PC-3 (cell line): ENCODE measurements at regions not wholly inside any gene's neighbourhood (a gene's known extent, or its start where the extent isn't known, plus 50 kb on each side); places are given as distances from the start of the nearest gene placed in this dataset.

Experiments
- ATAC-seq: fragments of 200-7000 bp; cut with Tn5 transposase; 2 replicates; pipeline ENCODE4 v1.9.1; 2020; ENCODE audit warnings: mild to moderate bottlenecking, moderate library complexity
- BruUV-seq: library from RNA; stranded (reverse); fragments of 400-500 nt; replicated peaks from 2 replicates; lab custom pipeline; 2021; lab: Mats Ljungman, UMichigan
- CTCF ChIA-PET: fragments of 300-600 bp; sonication (Branson Sonifier 250); formaldehyde crosslinking; loops from one replicate; lab custom pipeline; 2022; ENCODE audit warnings: antibody characterized with exemption; lab: Charles Lee
- POLR2A ChIA-PET: fragments of 300-600 bp; sonication (Branson Sonifier 250); formaldehyde crosslinking; loops from one replicate; lab custom pipeline; 2022; ENCODE audit warnings: antibody characterized with exemption; ENCODE audit not compliant: unreplicated experiment; lab: Charles Lee
- DNase-seq: peaks from one replicate; pipeline ENCODE4 v3.0.0-alpha.2; 2015
- H2AFZ ChIP-seq: fragments of 300-600 bp; sonication (generic); 2 replicates; pipeline ENCODE4 v1.6.0; 2016; ENCODE audit warnings: antibody characterized with exemption, low read length
- H3F3A ChIP-seq: fragments of 300-600 bp; sonication (generic); one replicate; pipeline ENCODE4 v1.6.0; 2017; ENCODE audit warnings: antibody characterized with exemption, low read length, control low read depth, mild to moderate bottlenecking; ENCODE audit not compliant: unreplicated experiment
- H3K27ac ChIP-seq: fragments of 300-600 bp; sonication (generic); 2 replicates; pipeline ENCODE4 v1.5.1; 2016; ENCODE audit warnings: mild to moderate bottlenecking, low read length
- H3K27me3 ChIP-seq: fragments of 300-600 bp; sonication (generic); 2 replicates; pipeline ENCODE4 v1.6.1; 2016; ENCODE audit warnings: low read length, mixed read lengths
- H3K36me3 ChIP-seq: fragments of 300-600 bp; sonication (generic); 2 replicates; pipeline ENCODE4 v1.6.1; 2016; ENCODE audit warnings: low read depth, mixed run types, low read length, mixed read lengths
- H3K4me1 ChIP-seq: fragments of 300-600 bp; sonication (generic); 2 replicates; pipeline ENCODE4 v1.5.1; 2016; ENCODE audit warnings: low read length; ENCODE audit not compliant: insufficient read depth
- H3K4me2 ChIP-seq: fragments of 300-600 bp; sonication (generic); 2 replicates; pipeline ENCODE4 v1.6.0; 2016; ENCODE audit warnings: low read length
- H3K4me3 ChIP-seq: fragments of 300-600 bp; sonication (generic); 2 replicates; pipeline ENCODE4 v1.5.1; 2016; ENCODE audit warnings: mild to moderate bottlenecking, low read length, mixed read lengths
- H3K79me2 ChIP-seq: fragments of 300-600 bp; sonication (generic); 2 replicates; pipeline ENCODE4 v1.6.1; 2017; ENCODE audit warnings: low read length, mixed read lengths
- H3K9ac ChIP-seq: fragments of 300-600 bp; sonication (generic); 2 replicates; pipeline ENCODE4 v1.6.0; 2016; ENCODE audit warnings: mild to moderate bottlenecking, low read length
- H3K9me2 ChIP-seq: fragments of 300-600 bp; sonication (generic); replicated peaks from 2 replicates; pipeline ENCODE4 v1.6.1; 2016; ENCODE audit warnings: mixed run types, low read length, mixed read lengths
- H3K9me3 ChIP-seq: fragments of 300-600 bp; sonication (generic); 2 replicates; pipeline ENCODE4 v1.6.1; 2016; ENCODE audit warnings: low read length, mixed read lengths
- H4K20me1 ChIP-seq: fragments of 300-600 bp; sonication (generic); 2 replicates; pipeline ENCODE4 v1.6.1; 2016; ENCODE audit warnings: low read length, mixed read lengths
- CTCF ChIP-seq: fragments of 300-600 bp; sonication (generic); conservative IDR thresholded peaks from 2 replicates; pipeline ENCODE4 v1.5.1; 2017; ENCODE audit warnings: antibody characterized with exemption, low read depth, mild to moderate bottlenecking, low read length
- EZH2 ChIP-seq: fragments of 300-600 bp; sonication (generic); IDR thresholded peaks from one replicate; pipeline ENCODE4 v1.6.1; 2017; ENCODE audit warnings: antibody characterized with exemption, mild to moderate bottlenecking, low read length; ENCODE audit not compliant: unreplicated experiment
- EZH2phosphoT487 ChIP-seq: fragments of 300-600 bp; sonication (generic); IDR thresholded peaks from 2 replicates; pipeline ENCODE4 v1.6.1; 2018; ENCODE audit warnings: mild to moderate bottlenecking, antibody characterized with exemption, low read length, borderline replicate concordance
- intact Hi-C: fragments of 100-400 bp; cut with micrococcal nuclease; formaldehyde crosslinking; loops from 2 replicates; pipeline ENCODE4 v1.9.0; 2023

DNA sequence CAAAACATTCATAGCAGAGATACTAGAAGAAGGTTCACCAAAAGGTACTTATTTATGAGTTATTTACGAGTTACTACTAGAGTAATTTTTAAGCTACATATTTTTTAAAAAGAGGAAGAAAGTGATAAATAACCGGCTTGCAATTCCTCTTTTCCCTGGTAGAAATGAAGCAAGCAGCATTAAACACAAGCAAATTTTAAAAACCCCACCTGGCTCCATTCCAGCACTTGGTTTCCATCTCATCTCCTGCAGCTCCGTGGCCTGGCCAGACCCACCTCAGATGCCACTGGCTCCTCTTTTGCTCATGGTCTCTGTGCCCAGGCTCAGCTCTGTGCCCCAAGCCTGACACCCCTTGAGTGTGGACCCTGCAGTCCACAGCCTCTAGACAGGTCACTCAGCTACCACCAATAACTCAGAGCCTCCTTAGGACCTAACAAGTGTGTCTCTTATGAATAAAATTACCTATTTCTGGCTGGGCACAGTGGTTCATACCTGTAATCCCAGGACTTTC is 479.5 kb downstream of the TNS3 start:
- Histone ChIP-seq H3K4me3 (no peak overlapping the region), H3K9ac (no peak overlapping the region), H3K4me2 (no peak overlapping the region), H3K27me3 (no peaks in the 10 kb centered on the region), H3F3A (no peaks in the 10 kb centered on the region), H2AFZ (no peak overlapping the region), H4K20me1 (no peaks in the 10 kb centered on the region), H3K4me1 (no peaks in the 10 kb centered on the region), H3K9me2 (no peaks in the 10 kb centered on the region), H3K36me3 (no peaks in the 10 kb centered on the region), H3K9me3 (no peaks in the 10 kb centered on the region), H3K79me2 (no peaks in the 10 kb centered on the region), H3K27ac (no peak overlapping the region)
- DNase-seq (no peak), ATAC-seq (no peak)
- no TSS peak for BruUV-seq
- ChIA-PET POLR2A (no interaction called here), CTCF (no interaction called here)
- TF ChIP-seq CTCF (no peak), EZH2 (no peak)
- intact Hi-C loops, result loop anchor here (5.0 kb wide), 2 partner anchors 325 to 1185 kb away; no protein-coding TSS in a partner anchor

GRCh38 chr7:47100817-47101435 is 481.0 kb downstream of the TNS3 start:
- Histone ChIP-seq H3K79me2 (no peaks in the 10 kb centered on the region), H3K4me2 (peak overlapping the region; percentile 85), H4K20me1 (no peaks in the 10 kb centered on the region), H3K9me2 (no peaks in the 10 kb centered on the region), H3K27ac (no peak overlapping the region), H3F3A (no peaks in the 10 kb centered on the region), H3K4me1 (no peaks in the 10 kb centered on the region), H3K36me3 (no peaks in the 10 kb centered on the region), H3K9me3 (no peaks in the 10 kb centered on the region), H3K9ac (0 out of 2 replicates have a peak overlapping the region, but pooled peaks have one; percentile 18), H3K4me3 (peak overlapping the region; percentile 67), H3K27me3 (no peaks in the 10 kb centered on the region), H2AFZ (peak overlapping the region; percentile 87)
- intact Hi-C loops, result loop anchor here (5.0 kb wide), 2 partner anchors 324 to 1184 kb away; no protein-coding TSS in a partner anchor
- DNase-seq, result peak; percentile 89
- CTCF ChIA-PET, result interaction anchor here (0.6 to 1.1 kb wide), 10 partner anchors 52 to 1205 kb away, joined by 3 to 6 read pairs (median 3); partner anchors contain the start of gene IGFBP3
- TF ChIP-seq EZH2phosphoT487 (no peak), CTCF (peak; percentile 90)
- POLR2A ChIA-PET, result no interaction called here
- ATAC-seq, result peak; percentile 97
- no TSS peak for BruUV-seq
